GM10248 (cell line): ENCODE measurements at regions not wholly inside any gene's neighbourhood (a gene's known extent, or its start where the extent isn't known, plus 50 kb on each side); places are given as distances from the start of the nearest gene placed in this dataset.
A peak's percentile ranks its signal among the peaks of the same experiment; 100 is the strongest.

ENCODE experiments used
- CTCF ChIA-PET: fragments of 300-600 bp; sonication (Branson Sonifier 250); formaldehyde crosslinking; extraction: SDS; loops from one replicate; lab custom pipeline; 2021; ENCODE audit warnings: antibody characterized with exemption; lab: Yijun Ruan, JAX
- POLR2A ChIA-PET: fragments of 350-650 bp; sonication (Branson Sonifier 250); formaldehyde crosslinking; extraction: SDS; loops from one replicate; lab custom pipeline; 2020; ENCODE audit warnings: antibody characterized with exemption; lab: Yijun Ruan, JAX
- DNase-seq: peaks from one replicate; pipeline ENCODE4 v3.0.0; 2012; ENCODE audit errors: extremely low spot score
- CTCF ChIP-seq: IDR thresholded peaks from 2 replicates; pipeline ENCODE4 v1.5.1; 2012; ENCODE audit warnings: mild to moderate bottlenecking, low read depth; ENCODE audit errors: extremely low read depth, missing control alignments, control extremely low read depth

GRCh38 chr11:109770323-109770722, 322.9 kb upstream of the ZC3H12C start:
- no peak for TF ChIP-seq CTCF
- ChIA-PET POLR2A (no interaction called here), CTCF (interaction anchor here (1.4 kb wide), 1 partner anchor 7 kb away, joined by 4 read pairs; no protein-coding TSS in a partner anchor)
- DNase-seq: no peak

GRCh38 chr11:109772892-109773291, 320.3 kb upstream of the ZC3H12C start:
- DNase-seq: no peak
- TF ChIP-seq CTCF: no peak
- CTCF ChIA-PET: interaction anchor here (2.0 kb wide), 1 partner anchor 10 kb away, joined by 5 read pairs; no protein-coding TSS in a partner anchor
- POLR2A ChIA-PET: no interaction called here

- no peak for TF ChIP-seq CTCF
- ChIA-PET CTCF (interaction anchor here (1.1 kb wide), 1 partner anchor 16 kb away, joined by 3 read pairs; no protein-coding TSS in a partner anchor), POLR2A (no interaction called here)
- no peak for DNase-seq
Observed at GRCh38 chr11:109775686-109776085, 317.5 kb upstream of the ZC3H12C start.

GRCh38 chr11:109783014-109783413, 310.2 kb upstream of the ZC3H12C start:
- no peak for DNase-seq
- ChIA-PET POLR2A (no interaction called here), CTCF (interaction anchor here (0.7 to 1.6 kb wide), 3 partner anchors 10 to 16 kb away, joined by 3 to 5 read pairs (median 3); no protein-coding TSS in a partner anchor)
- no peak for TF ChIP-seq CTCF

- DNase-seq: peak; percentile 10
- ChIA-PET POLR2A (no interaction called here), CTCF (interaction anchor here (1.3 to 1.4 kb wide), 2 partner anchors 11 to 15 kb away, joined by 3 read pairs; no protein-coding TSS in a partner anchor)
- no peak for TF ChIP-seq CTCF
Observed at GRCh38 chr11:109783840-109784239, 309.4 kb upstream of the ZC3H12C start.

GRCh38 chr11:109784536-109784935, 308.7 kb upstream of the ZC3H12C start:
- no peak for DNase-seq
- ChIA-PET POLR2A (no interaction called here), CTCF (interaction anchor here (1.3 to 1.4 kb wide), 2 partner anchors 11 to 14 kb away, joined by 3 read pairs; no protein-coding TSS in a partner anchor)
- TF ChIP-seq CTCF: no peak
